GM20000 (cell line): ENCODE measurements at regions not wholly inside any gene's neighbourhood (a gene's known extent, or its start where the extent isn't known, plus 50 kb on each side); places are given as distances from the start of the nearest gene placed in this dataset.

Source experiments
- DNase-seq: peaks from one replicate; pipeline ENCODE4 v3.0.0; 2012; ENCODE audit warnings: low spot score
- CTCF ChIP-seq: IDR thresholded peaks from 2 replicates; pipeline ENCODE4 v1.5.1; 2012; ENCODE audit warnings: mild to moderate bottlenecking, control low read depth; ENCODE audit errors: extremely low read depth, missing control alignments

DNA sequence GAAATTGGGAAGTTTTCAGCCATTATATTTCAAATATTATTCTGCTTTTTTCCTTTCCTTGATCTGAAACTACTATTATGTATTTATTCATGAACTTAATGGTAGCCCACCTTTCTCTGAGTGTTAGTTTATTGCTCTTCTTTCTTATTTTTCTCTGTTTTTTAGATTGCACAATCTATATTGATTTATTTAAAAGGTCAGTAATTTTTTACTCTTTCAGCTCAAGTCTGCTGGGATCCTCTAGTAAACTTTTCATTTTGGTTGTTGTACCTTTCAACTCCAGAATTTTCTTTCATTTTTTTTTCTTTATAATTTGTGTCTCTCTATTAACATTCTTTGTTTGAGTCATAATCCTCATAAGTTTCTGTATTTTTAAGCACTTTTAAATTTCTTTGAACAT lies 529.4 kb upstream of the POT1 start:
- no peak for DNase-seq
- TF ChIP-seq CTCF, result no peak

GRCh38 chr7:125450749-125451148 lies 521.1 kb upstream of the POT1 start:
- DNase-seq, result no peak
- no peak for TF ChIP-seq CTCF

- no peak for DNase-seq
- TF ChIP-seq CTCF, result no peak
These were observed 516.2 kb upstream of the POT1 start for GRCh38 chr7:125445836-125446235.

DNA sequence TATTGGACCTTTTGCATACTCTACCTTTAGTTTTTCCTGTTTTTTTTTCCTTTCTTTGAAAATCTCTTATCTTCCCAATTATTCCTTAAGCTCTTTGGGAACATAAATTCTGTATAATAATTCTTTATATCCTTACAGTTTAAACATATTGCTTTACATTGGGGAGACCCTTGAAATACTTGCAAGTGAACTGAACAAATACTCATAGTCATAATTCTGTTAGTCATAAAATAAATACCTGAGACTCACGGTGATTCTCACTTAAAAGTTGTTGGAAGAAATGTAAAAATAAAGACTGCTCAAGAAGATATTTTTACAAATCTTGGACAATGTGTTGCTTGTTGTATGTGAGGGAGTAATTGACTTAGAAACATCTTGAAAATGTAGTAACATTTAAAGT lies 515.2 kb upstream of the POT1 start:
- TF ChIP-seq CTCF, result no peak
- DNase-seq, result no peak

DNA sequence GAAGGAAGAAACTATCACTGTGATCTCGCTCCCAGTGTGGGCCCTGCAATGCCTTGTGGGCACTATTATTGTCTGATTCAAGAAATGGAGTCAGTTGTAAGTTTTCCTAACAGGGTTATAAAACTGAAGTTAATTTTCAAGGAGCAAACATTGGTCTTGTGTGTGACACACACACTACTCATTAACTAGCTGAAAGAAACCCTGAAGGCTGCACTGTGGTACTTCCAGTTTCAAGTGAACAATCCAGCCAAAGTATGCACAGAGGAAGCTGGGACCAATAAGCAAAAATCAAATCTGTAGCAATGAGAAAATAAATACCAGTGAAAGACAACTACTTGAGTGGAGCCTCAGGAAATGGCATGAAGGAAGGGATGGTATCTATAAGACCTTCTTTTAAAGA lies 506.6 kb upstream of the POT1 start:
- TF ChIP-seq CTCF, result no peak

DNA sequence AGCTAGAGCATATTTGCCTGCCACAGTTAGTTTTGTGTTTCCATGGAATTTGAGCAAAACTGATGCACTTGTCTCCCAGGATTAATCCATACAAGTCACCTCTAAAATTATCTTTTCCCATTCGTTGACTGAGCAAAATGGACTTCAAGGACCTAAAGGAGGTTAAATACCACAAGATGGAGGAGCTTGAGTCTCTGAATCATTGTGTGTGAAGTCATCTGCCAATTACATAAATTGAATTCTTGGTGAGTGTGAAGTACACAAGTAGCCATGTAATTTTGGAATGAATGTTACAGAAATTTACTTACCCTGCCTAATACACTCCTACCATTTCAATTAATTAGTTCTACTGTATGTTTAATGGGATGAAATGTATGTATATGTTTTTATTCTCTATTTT lies 501.7 kb upstream of the POT1 start:
- no peak for DNase-seq
- TF ChIP-seq CTCF, result no peak

More for the DNA sequence above, 506.6 kb upstream of the POT1 start:
- DNase-seq, result no peak

GRCh38 chr7:125430013-125430412 lies 500.4 kb upstream of the POT1 start:
- TF ChIP-seq CTCF, result no peak
- no peak for DNase-seq

GRCh38 chr7:125427676-125428075 lies 498.1 kb upstream of the POT1 start:
- TF ChIP-seq CTCF, result no peak
- no peak for DNase-seq
